Stimulated activated naive CD8-positive, alpha-beta T cell treated with anti-CD3 and anti-CD28 coated beads, Interleukin-15, Interleukin-2, amounts not matched to agents 100 U/mL and 50 U/mL, for 24 hours (primary cell): ENCODE measurements at regions not wholly inside any gene's neighbourhood (a gene's known extent, or its start where the extent isn't known, plus 50 kb on each side); places are given as distances from the start of the nearest gene placed in this dataset.

Source experiments
- ATAC-seq: fragments of 150-1000 bp; cut with Tn5 transposase; one replicate; pipeline ENCODE4 v1.10.0; 2021
- DNase-seq: peaks from one replicate; pipeline ENCODE4 v3.0.0; 2021

GRCh38 chr1:53378061-53378460, 50.2 kb upstream of the LRP8 start:
- no peak for ATAC-seq
- no peak for DNase-seq

- no peak for ATAC-seq
- no peak for DNase-seq
These were observed 51.2 kb upstream of the LRP8 start for GRCh38 chr1:53378932-53379661.

GRCh38 chr1:53379662-53380002, 51.8 kb upstream of the LRP8 start:
- ATAC-seq (no peak), DNase-seq (no peak)

GRCh38 chr1:53380296-53380695, 52.4 kb upstream of the LRP8 start:
- ATAC-seq: no peak
- no peak for DNase-seq

GRCh38 chr1:53381790-53382401, 54.0 kb upstream of the LRP8 start:
- no peak for ATAC-seq
- DNase-seq: no peak

GRCh38 chr1:53383136-53383870, 55.4 kb upstream of the LRP8 start:
- DNase-seq (no peak), ATAC-seq (no peak)

GRCh38 chr1:53384796-53385195, 56.9 kb upstream of the LRP8 start:
- DNase-seq: no peak

GRCh38 chr1:53385276-53386225, 57.7 kb upstream of the LRP8 start:
- ATAC-seq (no peak), DNase-seq (no peak)

More at GRCh38 chr1:53384796-53385195, 56.9 kb upstream of the LRP8 start:
- ATAC-seq: no peak

GRCh38 chr1:53388963-53389362, 61.1 kb upstream of the LRP8 start:
- ATAC-seq (no peak), DNase-seq (no peak)

- DNase-seq (no peak), ATAC-seq (no peak)
These were observed 62.4 kb upstream of the LRP8 start for GRCh38 chr1:53390261-53390660.

- ATAC-seq: no peak
- no peak for DNase-seq
These were observed 62.9 kb upstream of the LRP8 start for GRCh38 chr1:53390736-53391135.

- DNase-seq (no peak), ATAC-seq (no peak)
These were observed 63.4 kb upstream of the LRP8 start for GRCh38 chr1:53391296-53391695.

- ATAC-seq: no peak
- DNase-seq: no peak
These were observed 64.1 kb upstream of the LRP8 start for GRCh38 chr1:53391982-53392381.

- DNase-seq (no peak), ATAC-seq (no peak)
These were observed 64.6 kb upstream of the LRP8 start for GRCh38 chr1:53392460-53392859.

- peak; percentile 79 for DNase-seq
- ATAC-seq: peak; percentile 78
These were observed 65.5 kb upstream of the LRP8 start for GRCh38 chr1:53393325-53393792.

- ATAC-seq (no peak), DNase-seq (no peak)
These were observed 64.9 kb upstream of the DMRTB1 start for GRCh38 chr1:53394306-53394705.

GRCh38 chr1:53395671-53396215, 63.5 kb upstream of the DMRTB1 start:
- ATAC-seq (no peak), DNase-seq (no peak)

GRCh38 chr1:53396573-53397268, 62.5 kb upstream of the DMRTB1 start:
- ATAC-seq: no peak
- DNase-seq: no peak

GRCh38 chr1:53398091-53398490, 61.1 kb upstream of the DMRTB1 start:
- ATAC-seq (no peak), DNase-seq (no peak)

- ATAC-seq (no peak), DNase-seq (no peak)
These were observed 60.4 kb upstream of the DMRTB1 start for GRCh38 chr1:53398576-53399365.
